ENCODE measurements at regions not wholly inside any gene's neighbourhood (a gene's known extent, or its start where the extent isn't known, plus 50 kb on each side); places are given as distances from the start of the nearest gene placed in this dataset.

GRCh38 chr2:187224989-187225388 lies 223.1 kb downstream of the CALCRL start:
- Histone ChIP-seq H3K14ac (replicated peaks; ENCODE audit: low read depth, low read length) (no peak overlapping the region), H3K4ac (ENCODE audit: low read depth, low read length) (no peak overlapping the region), H2BK120ac (ENCODE audit: low read depth, low read length) (no peak overlapping the region), H4K20me1 (ENCODE audit: insufficient read depth, low read length) (no peaks in the 10 kb centered on the region), H4K91ac (ENCODE audit: insufficient read depth, low read depth, low read length) (no peak overlapping the region), H2AFZ (replicated peaks; ENCODE audit: low read length, poor library complexity) (no peak overlapping the region), H3K79me1 (ENCODE audit: low read depth in 1 of 2, low read length in 2 of 2) (no peaks in the 10 kb centered on the region), H3K4me1 (ENCODE audit: control insufficient read depth, insufficient read depth, low read length) (no peaks in the 10 kb centered on the region), H3K23ac (ENCODE audit: low read depth, low read length) (no peak overlapping the region), H2BK15ac (ENCODE audit: low read depth, low read length) (no peak overlapping the region), H3K4me2 (ENCODE audit: low read depth, low read length) (no peak overlapping the region), H3K56ac (ENCODE audit: extremely low read depth, insufficient read depth, low read length) (no peak overlapping the region), H2AK5ac (ENCODE audit: low read depth, low read length) (no peak overlapping the region), H3K9ac (ENCODE audit: low read depth, low read length) (no peak overlapping the region), H2BK5ac (ENCODE audit: low read depth, low read length, poor library complexity, severe bottlenecking) (no peak overlapping the region), H3K27me3 (ENCODE audit: control insufficient read depth, insufficient read depth, low read length) (no peaks in the 10 kb centered on the region), H4K5ac (ENCODE audit: low read depth, low read length) (no peak overlapping the region), H3K9me3 (ENCODE audit: control insufficient read depth, insufficient read depth, low read length) (no peaks in the 10 kb centered on the region), H2AK9ac (replicated peaks; ENCODE audit: low read depth, low read length, poor library complexity) (no peak overlapping the region), H3K18ac (ENCODE audit: low read depth, low read length) (no peak overlapping the region), H3K27ac (ENCODE audit: insufficient read depth, low read length) (no peak overlapping the region), H2BK20ac (ENCODE audit: low read depth, low read length) (no peak overlapping the region), H3K9me1 (ENCODE audit: insufficient read depth, low read length) (no peaks in the 10 kb centered on the region), H3K36me3 (ENCODE audit: control insufficient read depth, insufficient read depth, low read length) (no peaks in the 10 kb centered on the region), H4K8ac (ENCODE audit: low read depth in 2 of 2, low read length in 2 of 2) (no peak overlapping the region), H3K4me3 (ENCODE audit: insufficient read depth, low read depth, low read length) (no peak overlapping the region)
- whole genome bisulfite sequencing, 2 experiments (ENCODE audit: extremely low coverage in 2 of 2, insufficient read length in 1 of 2): no CpG with 5 or more reads among the region's 3 CpGs
- BruUV-seq (replicated peaks): no TSS peak
- DNase-seq (no peak), ATAC-seq (ENCODE audit: low read depth) (no peak)
- dilution Hi-C loops (cut with HindIII; ENCODE audit: low sequenced_read_pairs, unreplicated experiment) (no loop called here), in situ Hi-C loops (cut with MboI; ENCODE audit: low sequenced_read_pairs) (no loop called here), intact Hi-C loops (cut with micrococcal nuclease) (no loop called here)
- POLR2A ChIA-PET (ENCODE audit: unreplicated experiment): no interaction called here
- TF ChIP-seq CHD1 (IDR thresholded peaks at IDR 0.05; ENCODE audit: low read depth, low read length): no peak
- no peak for TF ChIP-seq CEBPB (IDR thresholded peaks at IDR 0.05; ENCODE audit: low read depth, low read length)
- TF ChIP-seq RCOR1 (IDR thresholded peaks at IDR 0.05; ENCODE audit: insufficient replicate concordance, low read length): no peak
- no peak for TF ChIP-seq POLR2A (IDR thresholded peaks at IDR 0.05; ENCODE audit: low read depth, low read length)
- TF ChIP-seq, protein P1, sequence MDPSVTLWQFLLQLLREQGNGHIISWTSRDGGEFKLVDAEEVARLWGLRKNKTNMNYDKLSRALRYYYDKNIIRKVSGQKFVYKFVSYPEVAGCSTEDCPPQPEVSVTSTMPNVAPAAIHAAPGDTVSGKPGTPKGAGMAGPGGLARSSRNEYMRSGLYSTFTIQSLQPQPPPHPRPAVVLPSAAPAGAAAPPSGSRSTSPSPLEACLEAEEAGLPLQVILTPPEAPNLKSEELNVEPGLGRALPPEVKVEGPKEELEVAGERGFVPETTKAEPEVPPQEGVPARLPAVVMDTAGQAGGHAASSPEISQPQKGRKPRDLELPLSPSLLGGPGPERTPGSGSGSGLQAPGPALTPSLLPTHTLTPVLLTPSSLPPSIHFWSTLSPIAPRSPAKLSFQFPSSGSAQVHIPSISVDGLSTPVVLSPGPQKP (IDR thresholded peaks at IDR 0.05; ENCODE audit: borderline replicate concordance, low read depth, low read length): no peak
- no peak for TF ChIP-seq MXI1 (IDR thresholded peaks at IDR 0.05; ENCODE audit: borderline replicate concordance, low read depth, low read length)
- no peak for TF ChIP-seq MAFK (IDR thresholded peaks at IDR 0.05; ENCODE audit: low read depth, low read length)
- TF ChIP-seq, protein P2, sequence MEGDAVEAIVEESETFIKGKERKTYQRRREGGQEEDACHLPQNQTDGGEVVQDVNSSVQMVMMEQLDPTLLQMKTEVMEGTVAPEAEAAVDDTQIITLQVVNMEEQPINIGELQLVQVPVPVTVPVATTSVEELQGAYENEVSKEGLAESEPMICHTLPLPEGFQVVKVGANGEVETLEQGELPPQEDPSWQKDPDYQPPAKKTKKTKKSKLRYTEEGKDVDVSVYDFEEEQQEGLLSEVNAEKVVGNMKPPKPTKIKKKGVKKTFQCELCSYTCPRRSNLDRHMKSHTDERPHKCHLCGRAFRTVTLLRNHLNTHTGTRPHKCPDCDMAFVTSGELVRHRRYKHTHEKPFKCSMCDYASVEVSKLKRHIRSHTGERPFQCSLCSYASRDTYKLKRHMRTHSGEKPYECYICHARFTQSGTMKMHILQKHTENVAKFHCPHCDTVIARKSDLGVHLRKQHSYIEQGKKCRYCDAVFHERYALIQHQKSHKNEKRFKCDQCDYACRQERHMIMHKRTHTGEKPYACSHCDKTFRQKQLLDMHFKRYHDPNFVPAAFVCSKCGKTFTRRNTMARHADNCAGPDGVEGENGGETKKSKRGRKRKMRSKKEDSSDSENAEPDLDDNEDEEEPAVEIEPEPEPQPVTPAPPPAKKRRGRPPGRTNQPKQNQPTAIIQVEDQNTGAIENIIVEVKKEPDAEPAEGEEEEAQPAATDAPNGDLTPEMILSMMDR (conservative IDR thresholded peaks at IDR 0.05; ENCODE audit: low read depth, low read length): no peak
- no peak for TF ChIP-seq FOS (IDR thresholded peaks at IDR 0.05; ENCODE audit: low read depth, low read length)
- CTCF ChIA-PET: no interaction called here
